K562 (cell line): ENCODE measurements at regions not wholly inside any gene's neighbourhood (a gene's known extent, or its start where the extent isn't known, plus 50 kb on each side); places are given as distances from the start of the nearest gene placed in this dataset.

ENCODE experiments used
- MAZ ChIP-seq, 2 experiments: fragments of 450-650 bp in 1 of 2; sonication (generic) in 1 of 2; formaldehyde crosslinking; IDR thresholded peaks in 1 of 2; conservative IDR thresholded peaks in 1 of 2; 2 replicates each; pipeline versions ENCODE4 v1.4.0 to v1.5.0; 2020; ENCODE audit warnings: mild to moderate bottlenecking in 1 of 2, missing genetic modification reagents in 1 of 2
- MCM2 ChIP-seq: fragments of 450-650 bp; IDR thresholded peaks from 2 replicates; pipeline ENCODE4 v1.6.1; 2017; ENCODE audit warnings: low read depth, mild to moderate bottlenecking
- NFXL1 ChIP-seq: fragments of 450-650 bp; formaldehyde crosslinking; IDR thresholded peaks from 2 replicates; pipeline ENCODE4 v1.4.0; 2021; ENCODE audit warnings: mild to moderate bottlenecking

- TF ChIP-seq MAZ (CRISPR knock-in tag; conservative IDR thresholded peaks at IDR 0.05 in 1 of 2, IDR thresholded peaks at IDR 0.05 in 1 of 2) (no peak), NFXL1 (CRISPR knock-in tag) (no peak), MCM2 (no peak)
Observed at GRCh38 chr4:53767482-53767881, 176.2 kb upstream of the LNX1 start.
